ENCODE measurements at regions not wholly inside any gene's neighbourhood (a gene's known extent, or its start where the extent isn't known, plus 50 kb on each side); places are given as distances from the start of the nearest gene placed in this dataset.
"Not testable (repeated sequence)": the region's sequence is repeated elsewhere in the genome, so short reads cannot be mapped to it uniquely, and the experiment has no call there.

GRCh38 chr3:126292318-126293070 lies 64.7 kb downstream of the KLF15 start:
- DNase-seq (ENCODE audit: low spot score), result no peak

GRCh38 chr3:126291537-126291936 lies 65.7 kb downstream of the KLF15 start:
- DNase-seq (ENCODE audit: low spot score), result no peak

GRCh38 chr3:126291061-126291460 lies 66.1 kb downstream of the KLF15 start:
- no peak for DNase-seq (ENCODE audit: low spot score)

DNA sequence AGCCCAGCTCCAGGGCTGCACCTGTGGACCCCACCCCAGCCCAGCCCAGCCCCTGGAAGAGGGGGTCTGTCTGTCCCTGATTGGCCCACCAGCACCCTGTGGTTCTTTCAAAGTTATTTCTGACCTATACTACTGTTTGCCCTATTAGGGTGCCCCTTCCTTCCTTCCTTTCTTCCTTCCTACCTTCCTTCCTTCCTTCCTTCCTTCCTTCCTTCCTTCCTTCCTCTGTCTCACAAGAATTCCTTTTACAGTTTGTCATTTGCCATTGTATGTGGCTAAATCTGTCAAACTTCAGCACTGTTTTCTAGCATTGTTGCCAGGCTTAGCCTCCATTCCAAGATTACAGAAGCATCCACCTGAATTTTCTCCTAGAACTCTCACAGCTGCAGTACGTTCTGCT lies 66.9 kb downstream of the KLF15 start:
- no peak for DNase-seq (ENCODE audit: low spot score)

GRCh38 chr3:126289096-126289495 lies 68.1 kb downstream of the KLF15 start:
- DNase-seq (ENCODE audit: low spot score), result no peak

GRCh38 chr3:126288314-126288713 lies 68.9 kb downstream of the KLF15 start:
- no peak for DNase-seq (ENCODE audit: low spot score)

DNA sequence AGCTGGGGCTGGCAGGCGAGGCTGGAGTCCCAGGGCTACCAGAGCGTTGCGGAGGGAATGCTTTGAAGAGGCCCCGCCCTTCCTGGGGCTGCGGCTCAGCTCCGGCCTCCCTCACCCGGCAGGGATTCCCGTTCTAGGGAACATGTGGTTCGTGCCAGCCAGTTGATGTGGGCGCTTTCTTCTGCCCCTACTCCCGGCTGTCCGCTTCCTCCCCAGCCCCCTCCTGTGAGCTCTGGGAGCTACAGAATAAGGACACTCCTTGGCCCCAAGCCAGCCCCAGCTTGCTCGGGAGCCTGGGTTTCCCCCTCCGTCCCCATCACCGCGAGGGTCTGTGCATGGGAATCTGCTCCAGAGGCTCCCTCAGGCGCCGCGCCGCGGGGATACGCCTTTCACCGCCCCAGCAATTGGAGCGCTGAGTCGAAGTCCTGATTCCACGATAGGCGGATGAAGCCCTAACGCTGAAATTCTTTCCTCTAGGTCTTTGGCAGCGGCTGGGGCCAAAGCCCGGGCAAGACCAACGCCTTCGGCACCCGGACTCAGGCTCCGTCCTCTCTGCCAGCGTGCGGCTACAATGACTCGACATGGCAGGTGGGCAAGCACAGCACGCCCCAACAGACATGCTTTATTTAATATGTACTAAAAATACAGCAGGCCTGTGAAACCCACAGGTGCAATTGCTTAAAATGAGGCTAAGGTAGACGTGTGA lies 69.5 kb downstream of the KLF15 start:
- peak; percentile 36 for DNase-seq (ENCODE audit: low spot score)

DNA sequence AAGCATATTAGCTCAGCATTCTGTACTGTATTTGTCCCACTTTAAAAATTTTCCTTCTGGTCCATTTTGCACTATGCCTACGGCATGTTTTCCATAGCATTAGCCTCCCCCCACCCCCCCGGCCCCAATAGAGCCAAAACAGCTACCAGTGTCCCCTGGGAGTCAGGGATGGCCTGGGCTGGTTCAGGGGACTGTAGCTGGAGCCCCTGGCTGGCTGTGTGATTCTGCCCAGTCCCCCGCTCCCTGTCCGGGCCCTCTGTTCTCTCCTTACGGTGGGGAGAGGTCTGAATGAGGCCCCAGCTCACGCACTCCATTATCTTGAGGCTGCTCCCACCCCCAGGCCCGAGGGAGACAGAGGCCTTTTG lies 70.1 kb downstream of the KLF15 start:
- DNase-seq (ENCODE audit: low spot score), result no peak

- DNase-seq (ENCODE audit: low spot score), result no peak
Observed at GRCh38 chr3:126285369-126285768, 71.8 kb downstream of the KLF15 start.

DNA sequence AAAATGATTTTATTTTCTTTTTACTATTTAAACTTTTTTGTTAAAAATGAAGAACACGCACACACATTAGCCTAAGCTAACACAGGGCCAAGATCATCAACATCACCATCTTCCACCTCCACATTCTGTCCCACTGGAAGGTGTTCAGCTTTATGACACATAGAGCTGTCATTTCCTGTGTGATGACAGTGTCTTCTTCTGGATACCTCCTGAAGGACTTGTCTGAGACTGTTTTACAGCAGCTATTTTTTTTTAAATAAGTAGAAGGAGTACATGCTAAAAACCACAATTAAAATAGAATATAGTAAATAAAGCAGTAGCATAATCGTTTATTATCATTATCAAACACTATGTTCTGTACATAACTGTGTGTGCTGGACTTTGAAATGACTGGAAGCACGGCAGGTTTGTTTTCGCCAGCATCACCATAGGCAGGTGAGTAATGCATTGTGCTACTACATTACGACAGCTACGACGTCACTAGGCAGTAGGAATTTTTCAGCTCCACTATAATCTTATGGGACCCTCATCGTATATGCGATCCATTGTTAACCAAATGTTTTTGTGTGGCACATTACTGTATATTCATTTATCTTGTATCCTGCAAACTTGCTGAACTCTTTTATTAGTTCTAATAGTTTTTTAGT lies 72.8 kb downstream of the KLF15 start:
- no peak for DNase-seq (ENCODE audit: low spot score)

DNA sequence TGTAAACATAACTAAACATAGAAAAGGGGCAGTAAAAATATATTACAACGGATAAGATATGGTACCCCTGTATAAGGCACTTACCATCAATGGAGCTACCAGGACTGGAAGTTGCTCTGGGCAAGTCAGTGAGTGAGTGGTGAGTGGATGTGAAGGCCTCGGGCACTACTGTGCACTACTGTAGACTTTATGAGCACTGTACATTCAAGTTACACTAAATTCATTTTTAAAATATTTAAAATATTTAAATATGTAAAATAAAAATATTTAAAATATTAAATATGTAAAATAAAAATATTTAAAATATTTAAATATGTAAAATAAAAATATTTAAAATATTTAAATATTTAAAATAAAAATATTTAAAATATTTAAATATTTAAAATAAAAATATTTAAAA lies 73.6 kb downstream of the KLF15 start:
- not testable (repeated sequence) for DNase-seq (ENCODE audit: low spot score)

- no peak for DNase-seq (ENCODE audit: low spot score)
Observed at GRCh38 chr3:126279853-126280252, 77.4 kb downstream of the KLF15 start.

- DNase-seq (ENCODE audit: low spot score), result no peak
Observed at GRCh38 chr3:126277629-126278378, 79.4 kb downstream of the KLF15 start.

GRCh38 chr3:126275620-126275904 lies 81.6 kb downstream of the KLF15 start:
- no peak for DNase-seq (ENCODE audit: low spot score)

- DNase-seq (ENCODE audit: low spot score), result no peak
Observed at GRCh38 chr3:126274735-126275619, 82.2 kb downstream of the KLF15 start.

DNA sequence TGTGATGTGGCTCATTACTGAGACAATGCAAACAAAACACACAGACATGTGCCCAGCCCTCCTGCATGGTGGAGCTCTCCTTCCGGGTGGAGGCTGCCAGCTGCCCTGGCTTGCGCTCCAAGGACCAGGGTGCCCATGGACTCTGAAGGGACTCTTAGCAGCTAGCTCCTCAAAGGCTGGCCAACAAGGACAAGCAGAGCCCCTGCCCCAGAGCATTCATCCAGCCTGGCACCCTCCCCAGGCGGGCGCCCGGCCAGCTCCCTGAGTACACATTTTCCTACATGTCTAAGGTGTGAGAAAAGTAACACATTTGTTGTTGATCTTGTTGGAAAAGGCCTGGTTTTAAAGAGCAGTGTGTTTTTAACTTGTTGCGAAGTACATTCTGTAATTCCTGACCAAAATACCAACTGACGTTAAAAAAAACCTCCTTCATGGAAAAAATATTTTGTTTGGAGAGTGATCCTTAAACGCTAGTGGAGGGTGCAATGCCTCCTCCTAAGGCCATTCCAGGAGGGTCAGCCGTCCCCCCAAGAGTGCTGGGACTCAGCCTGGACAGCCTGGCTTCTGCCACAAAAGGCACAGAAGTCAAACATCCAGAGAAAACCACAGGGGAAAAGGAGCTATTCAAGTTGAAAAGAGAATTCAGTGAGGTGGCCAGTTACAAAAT lies 86.9 kb downstream of the KLF15 start:
- DNase-seq (ENCODE audit: low spot score), result no peak

DNA sequence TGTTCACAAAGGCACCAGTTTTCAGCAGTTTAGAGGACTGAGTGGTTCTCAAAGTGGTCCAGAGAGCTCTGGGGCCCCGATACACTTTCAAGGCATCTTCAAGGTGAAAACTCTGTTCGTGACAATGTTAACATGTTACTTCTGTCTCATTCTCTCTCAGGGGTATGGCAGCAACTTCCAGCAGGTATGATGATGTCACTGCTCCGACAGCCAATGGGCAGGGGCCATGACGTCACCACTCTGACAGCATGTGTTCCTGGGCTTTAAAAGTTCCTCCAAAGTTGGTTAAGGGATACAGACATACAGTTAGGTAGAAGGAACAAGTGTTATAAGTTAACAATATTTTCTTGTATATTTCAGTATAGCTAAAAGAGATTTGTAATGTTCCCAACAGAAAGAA lies 87.9 kb downstream of the KLF15 start:
- DNase-seq (ENCODE audit: low spot score), result no peak

DNA sequence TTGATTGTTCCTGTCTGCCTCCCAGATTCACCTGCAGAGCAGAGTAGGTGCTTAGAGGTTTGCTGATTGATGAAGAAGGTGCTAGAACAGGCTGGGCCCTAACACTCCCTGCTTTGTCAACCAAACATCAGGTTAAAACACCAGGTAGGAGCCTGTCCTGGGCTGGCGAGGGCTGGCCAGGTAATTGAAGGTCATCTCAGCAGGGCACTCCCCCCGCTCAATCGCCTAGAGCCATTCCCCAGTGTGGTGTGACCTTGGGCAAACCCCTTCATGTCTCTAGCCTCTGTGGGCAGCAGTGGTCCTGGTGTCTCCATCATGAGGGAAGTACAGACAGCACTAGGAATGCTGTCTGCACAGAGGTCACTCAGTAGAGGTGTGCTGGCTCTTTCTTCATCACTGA lies 88.3 kb downstream of the KLF15 start:
- DNase-seq (ENCODE audit: low spot score), result no peak

GRCh38 chr3:126267976-126268615 lies 87.7 kb upstream of the ALDH1L1 start:
- no peak for DNase-seq (ENCODE audit: low spot score)

GRCh38 chr3:126267169-126267975 lies 87.0 kb upstream of the ALDH1L1 start:
- DNase-seq (ENCODE audit: low spot score), result no peak
